ENCODE measurements at regions not wholly inside any gene's neighbourhood (a gene's known extent, or its start where the extent isn't known, plus 50 kb on each side); places are given as distances from the start of the nearest gene placed in this dataset.

DNA sequence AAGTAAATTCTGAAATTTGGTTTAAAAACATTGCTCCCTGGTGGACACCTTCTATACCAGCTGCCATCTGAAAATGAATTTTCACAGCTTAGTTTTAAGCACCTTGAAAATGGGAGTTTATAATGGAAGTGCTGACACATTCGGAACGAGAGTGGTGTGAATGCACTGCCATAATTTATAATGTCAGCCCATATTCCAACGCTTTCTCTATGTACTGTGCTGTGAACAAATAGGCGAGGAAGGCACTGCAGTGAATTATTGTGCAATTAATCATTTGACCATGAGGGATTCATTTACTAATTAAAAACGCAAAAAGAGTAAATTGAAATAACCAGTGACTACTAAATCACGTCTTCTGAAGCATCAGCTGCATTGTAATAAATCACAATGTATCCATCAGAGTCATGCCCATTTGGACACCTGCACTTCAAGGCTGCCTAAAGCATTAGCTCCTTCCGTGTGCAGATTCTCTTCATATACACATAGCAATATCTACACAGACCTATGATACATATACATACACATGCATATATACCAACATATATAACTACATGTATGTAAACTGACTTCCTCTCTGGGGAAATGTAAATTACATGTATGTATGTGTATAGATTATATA lies 699.8 kb downstream of the GALR1 start:
- TF ChIP-seq, protein P1, sequence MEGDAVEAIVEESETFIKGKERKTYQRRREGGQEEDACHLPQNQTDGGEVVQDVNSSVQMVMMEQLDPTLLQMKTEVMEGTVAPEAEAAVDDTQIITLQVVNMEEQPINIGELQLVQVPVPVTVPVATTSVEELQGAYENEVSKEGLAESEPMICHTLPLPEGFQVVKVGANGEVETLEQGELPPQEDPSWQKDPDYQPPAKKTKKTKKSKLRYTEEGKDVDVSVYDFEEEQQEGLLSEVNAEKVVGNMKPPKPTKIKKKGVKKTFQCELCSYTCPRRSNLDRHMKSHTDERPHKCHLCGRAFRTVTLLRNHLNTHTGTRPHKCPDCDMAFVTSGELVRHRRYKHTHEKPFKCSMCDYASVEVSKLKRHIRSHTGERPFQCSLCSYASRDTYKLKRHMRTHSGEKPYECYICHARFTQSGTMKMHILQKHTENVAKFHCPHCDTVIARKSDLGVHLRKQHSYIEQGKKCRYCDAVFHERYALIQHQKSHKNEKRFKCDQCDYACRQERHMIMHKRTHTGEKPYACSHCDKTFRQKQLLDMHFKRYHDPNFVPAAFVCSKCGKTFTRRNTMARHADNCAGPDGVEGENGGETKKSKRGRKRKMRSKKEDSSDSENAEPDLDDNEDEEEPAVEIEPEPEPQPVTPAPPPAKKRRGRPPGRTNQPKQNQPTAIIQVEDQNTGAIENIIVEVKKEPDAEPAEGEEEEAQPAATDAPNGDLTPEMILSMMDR (conservative IDR thresholded peaks at IDR 0.05), result peak; percentile 25
- Mint-ChIP-seq H3K27me3 (ENCODE audit: low read depth) (no peaks in the 10 kb centered on the region), H3K36me3 (ENCODE audit: low read depth) (peaks cover 3% of the 10 kb centered on the region), H3K27ac (ENCODE audit: unreplicated experiment) (no peak overlapping the region), H3K4me1 (no peaks in the 10 kb centered on the region), H3K4me3 (no peak overlapping the region), H3K9me3 (peaks cover 5% of the 10 kb centered on the region)
- DNase-seq (ENCODE audit: low read depth, low spot score), result no peak

DNA sequence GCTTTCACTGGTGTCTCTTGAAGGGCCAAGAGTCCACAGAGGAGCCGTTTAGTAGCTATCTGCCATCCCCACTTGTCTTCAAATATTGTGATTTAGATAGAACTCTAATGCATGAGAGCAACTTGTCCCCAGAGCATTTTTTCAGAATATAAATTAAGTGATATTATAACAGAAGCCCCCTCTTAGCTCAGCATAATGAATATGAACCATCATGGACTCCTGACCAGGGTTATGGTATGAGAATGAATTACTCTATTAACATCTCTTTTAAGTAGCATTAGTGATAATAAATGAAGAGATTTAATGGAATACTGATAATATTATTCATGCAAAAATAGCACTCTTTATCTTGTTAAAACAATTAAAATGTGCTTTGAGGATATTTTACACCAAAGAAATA lies 709.6 kb downstream of the GALR1 start:
- H3K4me3 Mint-ChIP-seq, result no peak overlapping the region
- no peaks in the 10 kb centered on the region for H3K27me3 Mint-ChIP-seq (ENCODE audit: low read depth)
- H3K4me1 Mint-ChIP-seq, result no peaks in the 10 kb centered on the region
- H3K9me3 Mint-ChIP-seq, result peaks cover 7% of the 10 kb centered on the region
- TF ChIP-seq, protein P1 (conservative IDR thresholded peaks at IDR 0.05), result no peak
- no peak overlapping the region for H3K27ac Mint-ChIP-seq (ENCODE audit: unreplicated experiment)
- H3K36me3 Mint-ChIP-seq (ENCODE audit: low read depth), result no peaks in the 10 kb centered on the region
- DNase-seq (ENCODE audit: low read depth, low spot score), result no peak

DNA sequence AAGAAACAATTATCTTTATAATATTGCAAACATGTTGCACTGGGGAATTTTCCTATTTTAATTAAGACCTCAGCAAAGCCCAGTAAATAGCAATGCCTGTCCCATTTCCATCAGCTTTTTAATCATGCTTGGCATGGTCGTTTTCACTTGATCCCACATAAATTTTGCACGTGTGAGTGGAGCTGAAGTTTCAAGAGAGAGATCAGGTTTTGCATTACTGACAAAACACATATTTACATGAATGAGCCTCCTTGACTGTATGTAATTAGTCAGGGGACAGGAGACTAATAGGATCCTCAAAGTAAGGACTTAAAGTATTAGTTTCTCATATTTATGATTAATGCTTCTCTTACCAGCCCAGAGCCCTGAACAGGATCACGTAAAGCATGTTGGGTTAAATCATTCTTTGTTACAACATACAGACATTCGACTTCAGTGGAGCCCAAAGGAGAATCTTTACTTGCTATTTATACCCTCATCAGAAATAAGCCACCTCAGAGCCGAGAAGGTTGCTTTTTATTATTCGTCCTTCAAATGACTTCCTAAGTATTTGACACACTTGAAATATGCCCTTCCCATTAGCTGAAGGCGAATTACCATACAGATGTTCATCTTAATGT lies 711.3 kb downstream of the GALR1 start:
- TF ChIP-seq, protein P1 (conservative IDR thresholded peaks at IDR 0.05), result no peak
- DNase-seq (ENCODE audit: low read depth, low spot score), result no peak
- no peaks in the 10 kb centered on the region for H3K36me3 Mint-ChIP-seq (ENCODE audit: low read depth)
- H3K27me3 Mint-ChIP-seq (ENCODE audit: low read depth), result no peaks in the 10 kb centered on the region
- no peak overlapping the region for H3K4me3 Mint-ChIP-seq
- H3K27ac Mint-ChIP-seq (ENCODE audit: unreplicated experiment), result no peak overlapping the region
- peaks cover 7% of the 10 kb centered on the region for H3K9me3 Mint-ChIP-seq
- no peaks in the 10 kb centered on the region for H3K4me1 Mint-ChIP-seq

DNA sequence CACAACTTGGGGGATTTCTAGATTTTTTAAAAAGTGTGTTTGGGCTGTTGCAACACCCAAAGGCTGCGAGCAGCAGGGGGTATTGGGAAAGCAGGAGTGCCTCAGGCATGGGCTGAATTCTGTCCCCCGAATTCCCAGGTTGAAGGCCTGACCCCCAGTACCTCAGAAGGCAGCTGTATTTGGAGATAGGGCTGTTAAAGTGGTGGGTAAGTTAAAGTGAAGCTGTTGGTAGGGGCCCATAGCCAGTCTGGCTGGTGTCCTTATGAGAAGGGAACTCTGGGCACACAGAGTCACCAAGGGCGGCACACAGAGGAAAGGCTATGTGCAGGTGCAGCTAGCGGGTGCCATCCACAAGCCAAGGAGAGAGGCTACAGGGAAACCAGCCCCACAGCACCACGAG lies 717.4 kb downstream of the GALR1 start:
- Mint-ChIP-seq H3K9me3 (no peaks in the 10 kb centered on the region), H3K27me3 (ENCODE audit: low read depth) (no peaks in the 10 kb centered on the region), H3K4me3 (no peak overlapping the region), H3K36me3 (ENCODE audit: low read depth) (no peaks in the 10 kb centered on the region), H3K27ac (ENCODE audit: unreplicated experiment) (no peak overlapping the region), H3K4me1 (peaks cover 10% of the 10 kb centered on the region)
- TF ChIP-seq, protein P1 (conservative IDR thresholded peaks at IDR 0.05), result no peak
- no peak for DNase-seq (ENCODE audit: low read depth, low spot score)

DNA sequence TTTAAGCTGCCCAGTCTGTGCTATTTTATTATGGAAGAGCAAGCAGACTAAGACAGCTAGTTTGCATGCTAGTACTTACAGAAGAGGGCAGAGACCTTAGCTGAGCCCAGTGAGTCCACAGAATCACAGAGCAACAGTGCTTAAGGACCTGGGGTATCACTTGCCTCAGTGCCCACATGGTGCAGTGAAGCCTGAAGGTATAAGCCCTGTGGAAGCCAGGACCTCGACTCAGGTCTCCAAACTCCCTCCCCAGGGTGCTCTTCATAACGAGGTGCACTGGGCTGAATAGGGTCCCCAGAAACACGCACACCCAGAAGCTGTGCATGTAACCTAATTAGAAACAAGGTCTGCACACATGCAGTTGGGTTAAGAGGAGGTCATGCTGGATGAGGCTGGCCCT lies 718.1 kb downstream of the GALR1 start:
- Mint-ChIP-seq H3K4me1 (peaks cover 10% of the 10 kb centered on the region), H3K9me3 (no peaks in the 10 kb centered on the region)
- TF ChIP-seq, protein P1 (conservative IDR thresholded peaks at IDR 0.05), result no peak

More for the DNA sequence above, 718.1 kb downstream of the GALR1 start:
- no peak for DNase-seq (ENCODE audit: low read depth, low spot score)
- Mint-ChIP-seq H3K4me3 (no peak overlapping the region), H3K27ac (ENCODE audit: unreplicated experiment) (no peak overlapping the region), H3K36me3 (ENCODE audit: low read depth) (no peaks in the 10 kb centered on the region), H3K27me3 (ENCODE audit: low read depth) (no peaks in the 10 kb centered on the region)

Data from neural crest cell (in vitro differentiated cells).